Astrocyte (in vitro differentiated cells and primary cell): ENCODE measurements at regions not wholly inside any gene's neighbourhood (a gene's known extent, or its start where the extent isn't known, plus 50 kb on each side); places are given as distances from the start of the nearest gene placed in this dataset.

Source experiments
- DNase-seq: peaks from one replicate; pipeline ENCODE4 v3.0.0-alpha.2; 2010; ENCODE audit warnings: low read depth
- FAIRE-seq: peaks from 2 replicates; lab custom pipeline; 2011; peaks lifted over from hg19 to GRCh38; lab: Jason Lieb, UNC
- H2AFZ ChIP-seq: 2 replicates; pipeline ENCODE4 v1.6.0; 2012; ENCODE audit warnings: low read depth, low read length, inconsistent platforms
- H3K27ac ChIP-seq: 2 replicates; pipeline ENCODE4 v1.5.1; 2011; ENCODE audit warnings: low read depth, low read length, inconsistent platforms
- H3K27me3 ChIP-seq: 2 replicates; pipeline ENCODE4 v1.6.0; 2011; ENCODE audit warnings: low read length, inconsistent platforms; ENCODE audit not compliant: insufficient read depth
- H3K36me3 ChIP-seq: 2 replicates; pipeline ENCODE4 v1.5.1; 2011; ENCODE audit warnings: low read length, inconsistent platforms; ENCODE audit not compliant: insufficient read depth
- H3K4me1 ChIP-seq: 2 replicates; pipeline ENCODE4 v1.5.1; 2011; ENCODE audit warnings: low read length, inconsistent platforms; ENCODE audit not compliant: insufficient read depth
- H3K4me2 ChIP-seq: 2 replicates; pipeline ENCODE4 v1.6.0; 2012; ENCODE audit warnings: low read length, inconsistent platforms
- H3K4me3 ChIP-seq: 2 replicates; pipeline ENCODE4 v1.5.1; 2011; ENCODE audit warnings: low read depth, mild to moderate bottlenecking, low read length, inconsistent platforms; ENCODE audit not compliant: insufficient read depth
- H3K79me2 ChIP-seq: 2 replicates; pipeline ENCODE4 v1.6.0; 2012; ENCODE audit warnings: mild to moderate bottlenecking, low read length, inconsistent platforms; ENCODE audit not compliant: insufficient read depth
- H3K9ac ChIP-seq: 2 replicates; pipeline ENCODE4 v1.6.0; 2012; ENCODE audit warnings: mild to moderate bottlenecking, low read length, inconsistent platforms
- H3K9me3 ChIP-seq: 2 replicates; pipeline ENCODE4 v1.5.1; 2012; ENCODE audit warnings: low read depth, mild to moderate bottlenecking, low read length, inconsistent platforms; ENCODE audit not compliant: insufficient read depth
- H4K20me1 ChIP-seq: 2 replicates; pipeline ENCODE4 v1.6.0; 2012; ENCODE audit warnings: low read length, inconsistent platforms; ENCODE audit not compliant: insufficient read depth
- H3K27ac Mint-ChIP-seq: one replicate; pipeline ENCODE4 v1.8.0; 2021; ENCODE audit warnings: mild to moderate bottlenecking, mixed read lengths; ENCODE audit not compliant: unreplicated experiment
- H3K27me3 Mint-ChIP-seq: one replicate; pipeline ENCODE4 v1.8.0; 2021; ENCODE audit warnings: low read depth, mixed read lengths; ENCODE audit not compliant: unreplicated experiment
- H3K36me3 Mint-ChIP-seq: one replicate; pipeline ENCODE4 v1.8.0; 2021; ENCODE audit warnings: low read depth, mixed read lengths; ENCODE audit not compliant: unreplicated experiment
- H3K4me1 Mint-ChIP-seq: one replicate; pipeline ENCODE4 v1.8.0; 2021; ENCODE audit warnings: low read depth, mixed read lengths; ENCODE audit not compliant: unreplicated experiment
- H3K4me3 Mint-ChIP-seq: one replicate; pipeline ENCODE4 v1.8.0; 2021; ENCODE audit warnings: mild to moderate bottlenecking, moderate library complexity, mixed read lengths; ENCODE audit not compliant: unreplicated experiment
- H3K9me3 Mint-ChIP-seq: one replicate; pipeline ENCODE4 v1.8.0; 2021; ENCODE audit warnings: mild to moderate bottlenecking, mixed read lengths; ENCODE audit not compliant: unreplicated experiment
- EZH2 ChIP-seq: IDR thresholded peaks from 2 replicates; pipeline ENCODE4 v1.6.1; 2012; ENCODE audit warnings: mild to moderate bottlenecking, low read length, inconsistent platforms; ENCODE audit not compliant: insufficient read depth
- TF ChIP-seq, protein P1 (sequence below): IDR thresholded peaks from 2 replicates; pipeline ENCODE4 v1.5.1; 2011; ENCODE audit warnings: low read depth, mild to moderate bottlenecking, inconsistent platforms, low read length, moderate library complexity; ENCODE audit not compliant: insufficient read depth

DNA sequence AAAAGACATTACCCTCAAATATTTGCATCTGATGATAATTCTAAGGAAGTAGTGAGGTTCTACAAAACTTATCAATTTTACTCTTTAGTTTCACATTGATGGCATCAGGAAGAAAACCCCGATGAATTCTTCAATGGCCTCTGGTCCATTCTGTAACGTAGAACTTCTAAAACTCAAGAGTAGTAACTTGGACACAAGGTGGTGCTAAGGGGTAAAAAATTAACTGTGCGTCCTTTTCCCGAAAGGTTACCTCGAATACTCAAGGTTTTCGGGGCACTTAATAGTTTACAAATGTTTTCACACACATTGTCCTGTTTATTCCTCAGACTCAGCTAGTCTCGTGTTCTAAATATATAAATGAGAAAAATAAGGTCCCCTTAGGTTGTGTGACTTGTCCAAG lies 517.3 kb upstream of the ZFHX3 start:
- Mint-ChIP-seq H3K27ac (no peak overlapping the region), H3K4me1 (peaks cover 3% of the 10 kb centered on the region), H3K36me3 (no peaks in the 10 kb centered on the region), H3K9me3 (no peaks in the 10 kb centered on the region), H3K27me3 (peaks cover 3% of the 10 kb centered on the region), H3K4me3 (no peak overlapping the region)
- H3K79me2 ChIP-seq = no peaks in the 10 kb centered on the region
- H3K4me1 ChIP-seq = no peaks in the 10 kb centered on the region
- no peaks in the 10 kb centered on the region for H3K36me3 ChIP-seq
- H3K27ac ChIP-seq = no peak overlapping the region
- FAIRE-seq (no peak), DNase-seq (no peak)
- TF ChIP-seq, protein P1, sequence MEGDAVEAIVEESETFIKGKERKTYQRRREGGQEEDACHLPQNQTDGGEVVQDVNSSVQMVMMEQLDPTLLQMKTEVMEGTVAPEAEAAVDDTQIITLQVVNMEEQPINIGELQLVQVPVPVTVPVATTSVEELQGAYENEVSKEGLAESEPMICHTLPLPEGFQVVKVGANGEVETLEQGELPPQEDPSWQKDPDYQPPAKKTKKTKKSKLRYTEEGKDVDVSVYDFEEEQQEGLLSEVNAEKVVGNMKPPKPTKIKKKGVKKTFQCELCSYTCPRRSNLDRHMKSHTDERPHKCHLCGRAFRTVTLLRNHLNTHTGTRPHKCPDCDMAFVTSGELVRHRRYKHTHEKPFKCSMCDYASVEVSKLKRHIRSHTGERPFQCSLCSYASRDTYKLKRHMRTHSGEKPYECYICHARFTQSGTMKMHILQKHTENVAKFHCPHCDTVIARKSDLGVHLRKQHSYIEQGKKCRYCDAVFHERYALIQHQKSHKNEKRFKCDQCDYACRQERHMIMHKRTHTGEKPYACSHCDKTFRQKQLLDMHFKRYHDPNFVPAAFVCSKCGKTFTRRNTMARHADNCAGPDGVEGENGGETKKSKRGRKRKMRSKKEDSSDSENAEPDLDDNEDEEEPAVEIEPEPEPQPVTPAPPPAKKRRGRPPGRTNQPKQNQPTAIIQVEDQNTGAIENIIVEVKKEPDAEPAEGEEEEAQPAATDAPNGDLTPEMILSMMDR = peak; percentile 8
- TF ChIP-seq EZH2 = no peak
- H3K27me3 ChIP-seq = peaks cover 2% of the 10 kb centered on the region
- H3K4me2 ChIP-seq = no peak overlapping the region
- no peak overlapping the region for H3K4me3 ChIP-seq
- no peak overlapping the region for H2AFZ ChIP-seq
- peaks cover 7% of the 10 kb centered on the region for H3K9me3 ChIP-seq
- no peaks in the 10 kb centered on the region for H4K20me1 ChIP-seq
- H3K9ac ChIP-seq = no peak overlapping the region

DNA sequence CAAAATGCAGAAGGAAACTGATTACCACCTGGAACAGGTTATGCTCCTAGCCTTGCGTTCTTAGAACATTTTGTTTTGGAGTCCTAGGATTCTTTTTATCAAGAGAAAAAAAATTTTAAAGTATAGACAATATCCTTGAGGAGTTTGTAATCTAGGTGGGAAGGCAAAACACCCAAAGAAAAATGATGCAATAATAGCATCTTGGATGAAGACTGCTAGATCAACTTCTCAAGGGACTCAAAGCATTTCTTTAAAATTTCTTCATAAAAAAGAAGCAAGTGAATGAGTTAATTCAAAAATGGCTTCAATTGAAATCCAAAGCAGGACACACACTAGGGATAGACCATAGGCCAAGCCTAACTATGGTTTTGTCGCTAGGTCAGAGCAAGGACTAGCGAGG lies 515.8 kb upstream of the ZFHX3 start:
- Histone ChIP-seq H3K4me3 (no peak overlapping the region), H3K27ac (no peak overlapping the region), H3K27me3 (peaks cover under 1% of the 10 kb centered on the region), H3K9me3 (peaks cover 7% of the 10 kb centered on the region), H3K9ac (no peak overlapping the region), H4K20me1 (no peaks in the 10 kb centered on the region), H3K4me1 (no peaks in the 10 kb centered on the region), H2AFZ (no peak overlapping the region), H3K79me2 (no peaks in the 10 kb centered on the region), H3K36me3 (no peaks in the 10 kb centered on the region), H3K4me2 (no peak overlapping the region)
- peaks cover 6% of the 10 kb centered on the region for H3K27me3 Mint-ChIP-seq
- no peaks in the 10 kb centered on the region for H3K36me3 Mint-ChIP-seq
- no peak overlapping the region for H3K27ac Mint-ChIP-seq
- no peak overlapping the region for H3K4me3 Mint-ChIP-seq
- FAIRE-seq (no peak), DNase-seq (no peak)
- TF ChIP-seq, protein P1 = no peak
- TF ChIP-seq EZH2 = no peak
- no peaks in the 10 kb centered on the region for H3K9me3 Mint-ChIP-seq
- peaks cover under 1% of the 10 kb centered on the region for H3K4me1 Mint-ChIP-seq

DNA sequence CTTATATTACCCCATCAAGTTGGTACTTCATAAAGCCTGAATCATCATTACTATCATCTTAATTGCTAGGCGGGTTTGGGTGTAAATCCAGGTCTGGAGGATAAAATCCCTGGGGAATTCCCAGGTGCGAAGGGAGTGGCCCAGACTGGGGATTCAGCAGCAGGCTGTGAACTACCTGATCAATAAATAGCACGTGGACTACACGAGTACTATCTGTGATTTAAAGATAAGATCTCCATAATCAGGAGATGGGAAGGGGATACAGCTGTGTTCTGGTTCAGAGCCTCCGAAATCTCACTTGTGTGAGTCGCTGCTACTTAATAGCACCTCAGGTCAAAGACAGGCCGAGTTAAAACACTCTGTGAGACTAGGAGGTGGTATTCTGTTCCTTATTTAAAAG lies 512.6 kb upstream of the ZFHX3 start:
- no peaks in the 10 kb centered on the region for H3K27me3 ChIP-seq
- H2AFZ ChIP-seq = no peak overlapping the region
- no peaks in the 10 kb centered on the region for H3K79me2 ChIP-seq
- Mint-ChIP-seq H3K27ac (no peak overlapping the region), H3K9me3 (no peaks in the 10 kb centered on the region), H3K27me3 (peaks cover 3% of the 10 kb centered on the region), H3K4me3 (no peak overlapping the region), H3K36me3 (no peaks in the 10 kb centered on the region), H3K4me1 (no peaks in the 10 kb centered on the region)
- H3K4me2 ChIP-seq = no peak overlapping the region
- H3K36me3 ChIP-seq = no peaks in the 10 kb centered on the region
- H3K9ac ChIP-seq = no peak overlapping the region
- H3K9me3 ChIP-seq = peaks cover 4% of the 10 kb centered on the region
- DNase-seq (no peak), FAIRE-seq (no peak)
- H4K20me1 ChIP-seq = no peaks in the 10 kb centered on the region
- H3K4me3 ChIP-seq = no peak overlapping the region
- TF ChIP-seq EZH2 = no peak
- TF ChIP-seq, protein P1 = no peak
- no peaks in the 10 kb centered on the region for H3K4me1 ChIP-seq
- H3K27ac ChIP-seq = no peak overlapping the region
